GM18508 (cell line): ENCODE measurements at regions not wholly inside any gene's neighbourhood (a gene's known extent, or its start where the extent isn't known, plus 50 kb on each side); places are given as distances from the start of the nearest gene placed in this dataset.
"Not testable (repeated sequence)": the region's sequence is repeated elsewhere in the genome, so short reads cannot be mapped to it uniquely, and the experiment has no call there.

Experiments
- ATAC-seq: cut with Tn5 transposase; IDR thresholded peaks from one replicate; pipeline ENCODE4 v1.9.1; 2021; ENCODE audit warnings: moderate number of reproducible peaks; ENCODE audit not compliant: insufficient read depth, unreplicated experiment

GRCh38 chr10:11668847-11669610 is 57.6 kb upstream of the USP6NL start:
- no peak for ATAC-seq

GRCh38 chr10:11667756-11668155 is 56.3 kb upstream of the USP6NL start:
- ATAC-seq: no peak

GRCh38 chr10:11663763-11664555 is 52.5 kb upstream of the USP6NL start:
- ATAC-seq: peak; percentile 52

GRCh38 chr10:11663126-11663515 is 51.7 kb upstream of the USP6NL start:
- ATAC-seq: not testable (repeated sequence)

- ATAC-seq: no peak
These were observed 50.0 kb upstream of the USP6NL start for GRCh38 chr10:11661441-11661840.
